Gastroesophageal sphincter (tissue), 3 donors: ENCODE measurements at regions not wholly inside any gene's neighbourhood (a gene's known extent, or its start where the extent isn't known, plus 50 kb on each side); places are given as distances from the start of the nearest gene placed in this dataset.

Experiments
- CTCF ChIP-seq, 4 experiments: fragments of 200-600 bp in 2 of 4; fragments of 450-650 bp in 2 of 4; sonication (generic) in 1 of 4; IDR thresholded peaks; one replicate each; pipeline ENCODE4 v1.5.1; 2017 to 2019; ENCODE audit warnings: antibody characterized with exemption in 4 of 4, mild to moderate bottlenecking in 2 of 4, moderate library complexity in 2 of 4
- EP300 ChIP-seq: sonication (generic); formaldehyde crosslinking; IDR thresholded peaks from one replicate; pipeline ENCODE4 v1.6.1; 2017; ENCODE audit warnings: antibody characterized with exemption, mild to moderate bottlenecking

- TF ChIP-seq EP300 (no peak), CTCF (IDR thresholded peaks at IDR 0.05) (no peak)
These were observed 768.3 kb upstream of the CDH7 start for GRCh38 chr18:64982414-64983055.
